LNCAP (cell line): ENCODE measurements at regions not wholly inside any gene's neighbourhood (a gene's known extent, or its start where the extent isn't known, plus 50 kb on each side); places are given as distances from the start of the nearest gene placed in this dataset.

ENCODE experiments used
- TF ChIP-seq, protein P1 (sequence below): fragments of 450-650 bp; IDR thresholded peaks from 2 replicates; pipeline ENCODE4 v1.5.1; 2017; ENCODE audit warnings: mild to moderate bottlenecking

DNA sequence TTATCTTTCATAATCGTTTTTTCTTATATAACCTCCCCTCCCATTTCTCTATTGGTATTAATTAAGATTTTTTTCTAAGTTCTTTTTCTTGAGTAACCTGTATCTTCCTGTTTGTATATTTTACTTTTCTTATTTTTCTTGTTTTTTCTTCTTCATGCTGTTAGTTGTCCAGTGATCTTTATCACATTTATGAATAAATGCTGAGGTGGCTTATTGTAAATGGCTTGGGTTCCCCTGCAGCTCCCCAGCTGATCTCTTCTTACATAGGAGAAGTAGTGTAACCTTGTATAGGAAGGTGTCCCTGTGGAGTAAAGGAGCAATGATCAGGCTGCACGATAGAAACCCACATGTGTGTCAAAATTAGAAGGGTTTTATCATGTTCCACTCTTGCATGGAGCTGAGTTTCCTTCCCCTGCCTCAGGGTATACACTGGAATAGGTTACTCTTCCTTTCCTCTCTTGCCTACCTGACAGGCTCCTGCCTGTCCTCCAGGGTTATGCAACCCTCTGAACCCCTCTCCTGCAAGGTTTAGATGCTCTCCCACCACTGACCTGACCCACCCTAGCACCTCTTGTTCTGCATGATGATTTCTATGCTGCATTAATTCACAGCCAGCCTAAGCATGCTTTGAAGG is 334.8 kb upstream of the RGS6 start:
- TF ChIP-seq, protein P1, sequence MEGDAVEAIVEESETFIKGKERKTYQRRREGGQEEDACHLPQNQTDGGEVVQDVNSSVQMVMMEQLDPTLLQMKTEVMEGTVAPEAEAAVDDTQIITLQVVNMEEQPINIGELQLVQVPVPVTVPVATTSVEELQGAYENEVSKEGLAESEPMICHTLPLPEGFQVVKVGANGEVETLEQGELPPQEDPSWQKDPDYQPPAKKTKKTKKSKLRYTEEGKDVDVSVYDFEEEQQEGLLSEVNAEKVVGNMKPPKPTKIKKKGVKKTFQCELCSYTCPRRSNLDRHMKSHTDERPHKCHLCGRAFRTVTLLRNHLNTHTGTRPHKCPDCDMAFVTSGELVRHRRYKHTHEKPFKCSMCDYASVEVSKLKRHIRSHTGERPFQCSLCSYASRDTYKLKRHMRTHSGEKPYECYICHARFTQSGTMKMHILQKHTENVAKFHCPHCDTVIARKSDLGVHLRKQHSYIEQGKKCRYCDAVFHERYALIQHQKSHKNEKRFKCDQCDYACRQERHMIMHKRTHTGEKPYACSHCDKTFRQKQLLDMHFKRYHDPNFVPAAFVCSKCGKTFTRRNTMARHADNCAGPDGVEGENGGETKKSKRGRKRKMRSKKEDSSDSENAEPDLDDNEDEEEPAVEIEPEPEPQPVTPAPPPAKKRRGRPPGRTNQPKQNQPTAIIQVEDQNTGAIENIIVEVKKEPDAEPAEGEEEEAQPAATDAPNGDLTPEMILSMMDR = no peak

DNA sequence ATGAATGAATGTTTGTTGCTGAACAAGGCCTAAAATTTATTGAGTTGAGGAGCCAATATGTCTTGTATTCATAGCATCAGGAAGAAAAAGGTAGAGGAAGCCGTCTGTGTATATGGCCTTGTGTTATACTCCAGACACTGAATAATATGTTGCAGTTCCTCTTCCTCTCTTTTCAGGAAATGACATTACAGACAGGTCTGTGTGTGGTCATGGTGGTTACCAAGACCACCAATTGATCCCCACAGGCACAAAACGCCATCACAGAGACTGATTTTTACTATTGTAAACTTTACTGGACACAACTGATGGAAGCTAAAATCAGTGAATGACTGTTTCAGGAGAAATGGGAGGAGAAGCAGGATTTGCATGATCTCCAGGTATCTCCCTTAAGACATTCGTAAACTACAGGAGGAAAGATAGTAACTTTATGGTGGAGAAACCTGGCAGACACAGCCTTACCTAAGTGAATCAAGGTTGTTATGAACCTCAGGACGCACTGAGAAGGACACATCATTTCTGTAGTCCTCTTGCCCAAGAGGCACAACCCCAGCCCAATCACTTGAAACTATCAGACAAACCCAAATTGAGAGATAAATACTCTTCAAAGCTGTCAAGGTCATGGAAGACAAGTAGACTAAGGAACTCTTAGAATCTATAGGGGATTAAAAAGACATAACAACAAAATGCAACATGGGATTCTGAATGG is 334.1 kb upstream of the RGS6 start:
- TF ChIP-seq, protein P1 = no peak

DNA sequence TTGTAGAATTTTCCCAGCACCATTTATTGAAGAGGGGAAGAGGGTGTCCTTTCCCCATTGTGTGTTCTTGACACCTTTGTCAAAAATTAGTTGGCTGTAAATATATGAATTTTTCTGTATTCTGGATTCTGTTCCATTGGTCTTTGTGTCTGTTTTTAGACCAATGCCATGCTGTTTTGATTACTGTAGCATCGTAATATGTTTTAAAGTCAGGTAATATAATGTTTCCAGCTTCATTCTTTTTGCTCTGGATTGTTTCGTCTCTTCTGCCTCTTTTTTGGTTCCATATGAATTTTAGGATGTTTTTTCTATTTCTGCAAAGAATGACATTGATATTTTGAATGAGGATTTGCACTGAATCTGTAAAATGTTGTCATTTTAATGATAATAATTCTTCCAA is 331.9 kb upstream of the RGS6 start:
- TF ChIP-seq, protein P1 = no peak

DNA sequence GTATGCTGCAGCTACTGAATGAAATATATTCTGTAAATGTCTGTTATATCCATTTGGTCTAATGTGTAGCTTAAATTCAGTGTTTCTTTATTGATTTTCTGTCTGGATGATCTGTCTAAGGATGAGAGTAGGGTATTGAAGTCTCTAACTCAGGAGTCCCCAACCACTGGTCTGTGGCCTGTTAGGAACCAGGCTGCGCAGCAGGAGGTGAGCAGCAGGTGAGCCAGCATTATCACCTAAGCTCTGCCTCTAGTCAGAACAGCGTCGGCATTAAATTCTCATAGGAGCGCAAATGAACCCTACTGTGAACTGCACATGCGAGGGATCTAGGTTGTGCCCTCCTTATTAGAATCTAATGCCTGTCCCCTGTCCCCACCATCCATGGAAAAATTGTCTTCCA is 329.7 kb upstream of the RGS6 start:
- TF ChIP-seq, protein P1 = no peak

DNA sequence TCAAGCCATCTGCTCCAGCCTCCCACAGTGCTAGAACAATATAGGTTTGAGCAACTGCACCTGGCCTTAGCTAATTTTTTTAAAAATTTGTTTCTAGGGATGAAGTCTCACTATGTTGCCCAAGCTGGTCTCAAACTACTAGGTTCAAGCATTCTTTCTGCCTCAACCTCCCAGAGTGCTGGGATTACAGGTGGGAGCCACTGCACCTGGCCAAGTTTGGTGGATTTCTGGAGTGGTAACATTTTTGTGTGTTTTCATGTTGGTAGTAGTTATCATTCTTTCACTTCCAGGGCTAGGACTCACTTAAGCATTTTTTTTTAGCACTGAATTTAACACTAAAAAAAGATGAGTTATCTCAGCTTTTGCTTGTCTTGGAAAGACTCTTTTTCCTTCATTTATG is 328.0 kb upstream of the RGS6 start:
- TF ChIP-seq, protein P1 = no peak

DNA sequence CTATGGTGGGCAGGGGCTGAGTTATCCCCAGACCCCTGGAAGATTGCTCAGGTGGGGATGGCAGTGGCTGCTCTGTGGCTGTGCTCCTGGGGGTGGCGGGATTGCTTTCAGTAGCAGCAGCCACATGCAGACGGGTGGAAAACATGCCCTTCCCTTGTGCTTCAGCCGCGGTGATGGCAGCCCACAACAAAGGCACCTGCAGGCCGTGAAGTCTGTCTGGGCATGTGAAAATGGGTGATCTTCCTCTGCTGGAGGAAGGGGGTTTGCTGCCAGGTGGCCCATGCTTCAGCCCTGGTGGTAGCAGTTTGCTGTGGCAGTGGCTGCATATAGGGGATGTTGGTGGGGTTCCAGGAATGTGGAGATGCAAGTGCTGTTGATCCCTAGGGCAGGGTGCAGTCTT is 326.2 kb upstream of the RGS6 start:
- TF ChIP-seq, protein P1 = no peak

DNA sequence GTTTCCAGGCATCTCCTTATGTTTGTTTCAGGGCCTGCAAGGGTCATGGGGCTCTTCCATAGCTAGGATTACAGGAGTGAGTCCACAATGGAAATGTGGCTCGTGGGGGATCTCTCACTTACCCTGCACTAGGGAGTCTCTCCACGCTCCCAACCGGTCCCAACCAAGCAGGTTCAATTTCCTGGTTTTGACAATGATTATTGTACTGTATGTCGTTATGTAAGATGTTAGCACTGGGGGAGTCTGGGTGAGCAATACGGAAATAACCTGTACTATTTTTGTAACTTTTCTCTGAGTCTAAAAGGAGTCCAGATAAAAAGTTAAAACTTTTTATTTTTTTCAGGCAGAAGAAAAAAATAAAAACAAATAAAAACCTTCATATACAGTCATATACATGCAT is 325.7 kb upstream of the RGS6 start:
- TF ChIP-seq, protein P1 = no peak
